Loucy (cell line): ENCODE measurements at regions not wholly inside any gene's neighbourhood (a gene's known extent, or its start where the extent isn't known, plus 50 kb on each side); places are given as distances from the start of the nearest gene placed in this dataset.

Source experiments
- H2AFZ ChIP-seq: fragments of 200-600 bp; sonication (generic); 2 replicates; pipeline ENCODE4 v1.6.0; 2016; ENCODE audit warnings: antibody characterized with exemption, mild to moderate bottlenecking, low read length, moderate library complexity
- H3F3A ChIP-seq: fragments of 200-600 bp; 2 replicates; pipeline ENCODE4 v1.6.0; 2016; ENCODE audit warnings: antibody characterized with exemption, low read depth, mild to moderate bottlenecking
- H3K27me3 ChIP-seq: fragments of 200-600 bp; sonication (generic); 2 replicates; pipeline ENCODE4 v1.6.1; 2014; ENCODE audit warnings: low read length, mild to moderate bottlenecking; ENCODE audit not compliant: insufficient read depth, poor library complexity, severe bottlenecking
- H3K36me3 ChIP-seq: fragments of 200-600 bp; sonication (generic); 2 replicates; pipeline ENCODE4 v1.6.1; 2016; ENCODE audit warnings: low read length; ENCODE audit not compliant: insufficient read depth
- H3K4me1 ChIP-seq: fragments of 200-600 bp; sonication (generic); 2 replicates; pipeline ENCODE4 v1.5.1; 2014; ENCODE audit warnings: low read length, mild to moderate bottlenecking; ENCODE audit not compliant: insufficient read depth, poor library complexity, severe bottlenecking
- H3K4me2 ChIP-seq: fragments of 200-600 bp; sonication (generic); 2 replicates; pipeline ENCODE4 v1.6.0; 2014; ENCODE audit warnings: antibody characterized with exemption, low read length, low read depth, mild to moderate bottlenecking; ENCODE audit not compliant: poor library complexity, severe bottlenecking
- H3K4me3 ChIP-seq: fragments of 200-600 bp; sonication (generic); 2 replicates; pipeline ENCODE4 v1.5.1; 2014; ENCODE audit warnings: low read length, mild to moderate bottlenecking, mixed read lengths; ENCODE audit not compliant: poor library complexity, severe bottlenecking
- H3K79me2 ChIP-seq: fragments of 200-600 bp; sonication (generic); 2 replicates; pipeline ENCODE4 v1.6.1; 2014; ENCODE audit warnings: low read length; ENCODE audit not compliant: insufficient read depth
- H3K9ac ChIP-seq: fragments of 200-600 bp; sonication (generic); 2 replicates; pipeline ENCODE4 v1.6.0; 2014; ENCODE audit warnings: mild to moderate bottlenecking, low read depth, low read length, moderate library complexity; ENCODE audit not compliant: poor library complexity, severe bottlenecking
- H3K9me2 ChIP-seq: fragments of 200-600 bp; sonication (generic); replicated peaks from 2 replicates; pipeline ENCODE4 v1.6.1; 2016; ENCODE audit warnings: low read depth, low read length, mixed read lengths
- H3K9me3 ChIP-seq: fragments of 200-600 bp; sonication (generic); 2 replicates; pipeline ENCODE4 v1.6.1; 2014; ENCODE audit warnings: mild to moderate bottlenecking, antibody characterized with exemption, low read length, low read depth; ENCODE audit not compliant: insufficient read depth
- H4K20me1 ChIP-seq: fragments of 200-600 bp; sonication (generic); 2 replicates; pipeline ENCODE4 v1.6.0; 2014; ENCODE audit warnings: antibody characterized with exemption, low read length, mild to moderate bottlenecking; ENCODE audit not compliant: insufficient read depth, poor library complexity, severe bottlenecking
- CTCF ChIP-seq: fragments of 200-600 bp; sonication (generic); conservative IDR thresholded peaks from 2 replicates; pipeline ENCODE4 v1.5.1; 2014; ENCODE audit warnings: mild to moderate bottlenecking, antibody characterized with exemption, low read length
- EZH2phosphoT487 ChIP-seq: fragments of 200-600 bp; IDR thresholded peaks from 2 replicates; pipeline ENCODE4 v1.6.1; 2018; ENCODE audit warnings: antibody characterized with exemption, mild to moderate bottlenecking, moderate library complexity, borderline replicate concordance

DNA sequence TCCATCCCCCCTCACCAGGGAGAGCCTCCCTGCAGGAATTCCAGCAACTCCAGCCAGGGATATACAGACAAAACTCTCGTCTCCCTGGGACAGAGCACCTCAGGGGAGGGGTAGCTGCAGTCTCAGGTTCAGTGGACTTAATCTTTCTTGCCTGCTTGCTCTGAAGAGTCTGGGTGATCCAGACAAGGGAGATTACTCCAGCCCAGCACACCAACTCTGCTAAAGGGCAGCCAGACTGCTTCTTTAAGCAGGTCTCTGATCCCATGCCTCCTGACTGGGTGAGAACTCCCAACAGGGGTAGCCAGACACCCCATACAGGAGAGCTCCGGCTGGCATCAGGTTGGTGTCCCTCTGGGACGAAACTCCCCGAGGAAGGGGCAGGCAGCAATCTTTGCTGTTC lies 888.7 kb downstream of the RAB28 start:
- H3K9me2 ChIP-seq, result no peaks in the 10 kb centered on the region
- H4K20me1 ChIP-seq, result no peaks in the 10 kb centered on the region
- H3K27me3 ChIP-seq, result no peaks in the 10 kb centered on the region
- H3F3A ChIP-seq, result no peaks in the 10 kb centered on the region
- no peaks in the 10 kb centered on the region; the same call in 1 of the 2 replicates for H3K9me3 ChIP-seq
- H3K4me3 ChIP-seq, result no peak overlapping the region
- H2AFZ ChIP-seq, result no peak overlapping the region
- no peaks in the 10 kb centered on the region for H3K4me1 ChIP-seq
- no peaks in the 10 kb centered on the region for H3K36me3 ChIP-seq
- no peaks in the 10 kb centered on the region for H3K79me2 ChIP-seq
- H3K9ac ChIP-seq, result no peak overlapping the region
- TF ChIP-seq CTCF (no peak), EZH2phosphoT487 (no peak)
- no peak overlapping the region for H3K4me2 ChIP-seq

GRCh38 chr4:12588582-12588981 lies 895.6 kb downstream of the RAB28 start:
- H3F3A ChIP-seq, result no peaks in the 10 kb centered on the region
- no peaks in the 10 kb centered on the region for H4K20me1 ChIP-seq
- H3K4me1 ChIP-seq, result no peaks in the 10 kb centered on the region
- H3K9ac ChIP-seq, result no peak overlapping the region
- H3K36me3 ChIP-seq, result no peaks in the 10 kb centered on the region
- TF ChIP-seq EZH2phosphoT487, result no peak
- TF ChIP-seq CTCF, result no peak
- H3K27me3 ChIP-seq, result no peaks in the 10 kb centered on the region
- no peaks in the 10 kb centered on the region for H3K79me2 ChIP-seq
- no peak overlapping the region for H3K4me2 ChIP-seq
- no peak overlapping the region for H2AFZ ChIP-seq
- no peaks in the 10 kb centered on the region for H3K9me3 ChIP-seq
- no peak overlapping the region for H3K4me3 ChIP-seq
- no peaks in the 10 kb centered on the region for H3K9me2 ChIP-seq

DNA sequence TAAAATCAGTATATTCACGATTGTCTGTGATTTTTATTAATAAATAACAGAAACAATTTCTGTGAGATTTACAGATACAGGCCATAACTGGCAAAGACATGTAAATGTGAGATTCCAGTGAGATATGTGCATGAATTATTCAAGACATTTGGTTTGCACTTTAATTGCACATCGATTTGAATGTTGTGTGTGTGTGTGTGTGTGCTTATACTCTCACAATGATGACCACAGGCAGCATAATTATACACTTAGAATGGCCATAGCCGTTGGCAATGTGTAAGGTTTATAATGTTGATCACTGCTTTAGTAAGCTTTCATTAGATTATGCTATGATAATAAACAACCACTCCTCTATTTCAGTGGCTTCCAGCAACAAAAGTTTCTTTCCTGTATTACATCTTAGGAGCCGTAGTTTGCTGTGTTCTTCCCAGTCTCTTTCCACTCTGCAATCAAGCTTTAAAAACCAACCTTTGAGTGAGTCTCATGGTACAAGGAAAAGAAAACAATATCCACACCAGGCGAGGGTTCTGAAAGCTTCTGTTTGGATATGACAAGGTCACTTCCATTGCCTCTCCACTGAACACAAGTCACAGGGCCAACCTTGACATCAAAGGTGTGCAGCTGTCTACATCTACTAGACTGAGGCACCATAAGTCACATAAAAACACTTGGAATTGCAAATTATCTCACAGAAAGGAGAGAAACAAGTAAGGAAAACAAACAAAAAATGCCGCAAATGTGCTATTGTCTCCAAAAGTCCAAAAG lies 897.7 kb downstream of the RAB28 start:
- H4K20me1 ChIP-seq, result no peaks in the 10 kb centered on the region
- H3K9me2 ChIP-seq, result no peaks in the 10 kb centered on the region
- no peak overlapping the region for H2AFZ ChIP-seq
- no peak overlapping the region for H3K4me2 ChIP-seq
- no peak overlapping the region for H3K4me3 ChIP-seq
- H3K4me1 ChIP-seq, result no peaks in the 10 kb centered on the region
- no peaks in the 10 kb centered on the region for H3K79me2 ChIP-seq
- H3F3A ChIP-seq, result no peaks in the 10 kb centered on the region
- no peaks in the 10 kb centered on the region for H3K36me3 ChIP-seq
- no peak for TF ChIP-seq EZH2phosphoT487
- TF ChIP-seq CTCF, result no peak
- H3K27me3 ChIP-seq, result no peaks in the 10 kb centered on the region
- H3K9ac ChIP-seq, result no peak overlapping the region
- H3K9me3 ChIP-seq, result no peaks in the 10 kb centered on the region
